B cell (primary cell): ENCODE measurements at regions not wholly inside any gene's neighbourhood (a gene's known extent, or its start where the extent isn't known, plus 50 kb on each side); places are given as distances from the start of the nearest gene placed in this dataset.

ENCODE experiments used
- ATAC-seq: fragments of 200-7000 bp; cut with Tn5 transposase; one replicate; pipeline ENCODE4 v1.10.0; 2021; ENCODE audit warnings: low read depth, mild to moderate bottlenecking, moderate number of reproducible peaks, moderate library complexity
- CTCF ChIA-PET: fragments of 350-600 bp; sonication (Branson Sonifier 250); formaldehyde crosslinking; loops from one replicate; lab custom pipeline; 2021; ENCODE audit warnings: antibody characterized with exemption, inconsistent platforms; lab: Charles Lee
- POLR2A ChIA-PET: fragments of 350-600 bp; sonication (Branson Sonifier 250); formaldehyde crosslinking; loops from one replicate; lab custom pipeline; 2021; ENCODE audit warnings: antibody characterized with exemption; lab: Charles Lee
- DNase-seq: peaks from one replicate; pipeline ENCODE4 v3.0.0; 2013
- H2AFZ ChIP-seq: 2 replicates; pipeline ENCODE4 v1.6.1; 2012; ENCODE audit warnings: mild to moderate bottlenecking, low read depth, low read length; ENCODE audit not compliant: insufficient read depth, poor library complexity, severe bottlenecking
- H3K27ac ChIP-seq, 2 donors: 1 replicate in 1 of 2; 2 replicates in 1 of 2; pipeline ENCODE4 v1.5.1; 2012 to 2013; ENCODE audit warnings: low read length in 2 of 2, mild to moderate bottlenecking in 2 of 2, moderate library complexity in 1 of 2
- H3K27me3 ChIP-seq, 4 experiments: fragments of 200-600 bp in 1 of 4; sonication (generic) in 1 of 4; replicated peaks in 1 of 4; 1 replicate in 2 of 4; 2 replicates in 2 of 4; pipeline versions ENCODE4 v1.6.1 to v1.7.0; 2013 to 2016; ENCODE audit warnings: low read length in 3 of 4, mild to moderate bottlenecking in 2 of 4, mixed read lengths in 1 of 4, moderate library complexity in 1 of 4; ENCODE audit not compliant: insufficient read depth in 4 of 4, control insufficient read depth in 3 of 4; ENCODE audit errors: control extremely low read depth in 1 of 4
- H3K36me3 ChIP-seq, 2 experiments: replicated peaks in 1 of 2; 1 replicate in 1 of 2; 2 replicates in 1 of 2; pipeline versions ENCODE4 v1.6.1 to v1.7.1; 2013; ENCODE audit warnings: low read length in 1 of 2; ENCODE audit not compliant: insufficient read depth in 2 of 2, control insufficient read depth in 1 of 2; ENCODE audit errors: control extremely low read depth in 1 of 2, extremely low read depth in 1 of 2
- H3K4me1 ChIP-seq, 2 donors: fragments of 200-600 bp in 1 of 2; sonication (generic) in 1 of 2; 1 replicate in 1 of 2; 2 replicates in 1 of 2; pipeline versions ENCODE4 v1.5.1 to v1.6.1; 2013 to 2017; ENCODE audit warnings: low read length in 2 of 2; ENCODE audit not compliant: control insufficient read depth in 2 of 2, insufficient read depth in 2 of 2
- H3K4me2 ChIP-seq: replicated peaks from 2 replicates; pipeline ENCODE3; 2012; ENCODE audit warnings: mild to moderate bottlenecking, low read depth, low read length; ENCODE audit not compliant: poor library complexity, severe bottlenecking
- H3K4me3 ChIP-seq, 5 experiments: fragments of 200-600 bp in 1 of 5; sonication (generic) in 1 of 5; 1 replicate in 3 of 5; 2 replicates in 2 of 5; pipeline versions ENCODE4 v1.5.1 to v1.7.0; 2011 to 2016; ENCODE audit warnings: low read length in 4 of 5, mild to moderate bottlenecking in 4 of 5, low read depth in 2 of 5, control low read depth in 1 of 5, moderate library complexity in 1 of 5; ENCODE audit not compliant: insufficient read depth in 1 of 5; ENCODE audit errors: control extremely low read depth in 1 of 5, extremely low read depth in 1 of 5
- H3K79me2 ChIP-seq: fragments of 200-600 bp; sonication (generic); one replicate; pipeline ENCODE4 v1.6.0; 2016; ENCODE audit warnings: low read length; ENCODE audit not compliant: control insufficient read depth, insufficient read depth
- H3K9ac ChIP-seq: fragments of 200-600 bp; sonication (generic); 2 replicates; pipeline ENCODE4 v1.6.1; 2017; ENCODE audit warnings: mild to moderate bottlenecking, low read length, moderate library complexity
- H3K9me3 ChIP-seq, 3 donors: one replicate each; pipeline versions ENCODE4 v1.6.1 to v1.7.1; 2013; ENCODE audit warnings: low read length in 2 of 3; ENCODE audit not compliant: control insufficient read depth in 2 of 3, insufficient read depth in 1 of 3; ENCODE audit errors: control extremely low read depth in 1 of 3
- H4K20me1 ChIP-seq: 2 replicates; pipeline ENCODE4 v1.6.0; 2012; ENCODE audit warnings: mild to moderate bottlenecking, low read length; ENCODE audit not compliant: insufficient read depth, control insufficient read depth, poor library complexity, severe bottlenecking
- H3K27ac Mint-ChIP-seq: one replicate; pipeline ENCODE4 v1.8.0; 2021; ENCODE audit warnings: mixed read lengths
- H3K27me3 Mint-ChIP-seq: one replicate; pipeline ENCODE4 v1.8.0; 2021; ENCODE audit warnings: mixed read lengths
- H3K4me1 Mint-ChIP-seq: one replicate; pipeline ENCODE4 v1.8.0; 2021; ENCODE audit warnings: mixed read lengths
- H3K4me3 Mint-ChIP-seq: one replicate; pipeline ENCODE4 v1.8.0; 2021; ENCODE audit warnings: mixed read lengths
- H3K9me3 Mint-ChIP-seq: one replicate; pipeline ENCODE4 v1.8.0; 2022; ENCODE audit warnings: mixed read lengths; ENCODE audit not compliant: insufficient read depth
- EZH2 ChIP-seq: IDR thresholded peaks from 2 replicates; pipeline ENCODE4 v1.6.1; 2012; ENCODE audit warnings: borderline replicate concordance, low read depth, mild to moderate bottlenecking, moderate library complexity, low read length; ENCODE audit not compliant: insufficient read depth, poor library complexity, severe bottlenecking
- WGBS: methylation state at CpG from one replicate; pipeline ENCODE4 v1.1.5; 2013; ENCODE audit warnings: missing lambda C conversion rate; ENCODE audit not compliant: insufficient coverage; 5-methylcytosine and 5-hydroxymethylcytosine counted together
- intact Hi-C: fragments of 100-400 bp; cut with micrococcal nuclease; formaldehyde crosslinking; loops from one replicate; pipeline ENCODE4 v1.10.0; 2022
- TF ChIP-seq, protein P1 (sequence below): fragments of 200-600 bp; IDR thresholded peaks from one replicate; pipeline ENCODE4 v1.8.0; 2022; ENCODE audit warnings: antibody characterized with exemption, mild to moderate bottlenecking

DNA sequence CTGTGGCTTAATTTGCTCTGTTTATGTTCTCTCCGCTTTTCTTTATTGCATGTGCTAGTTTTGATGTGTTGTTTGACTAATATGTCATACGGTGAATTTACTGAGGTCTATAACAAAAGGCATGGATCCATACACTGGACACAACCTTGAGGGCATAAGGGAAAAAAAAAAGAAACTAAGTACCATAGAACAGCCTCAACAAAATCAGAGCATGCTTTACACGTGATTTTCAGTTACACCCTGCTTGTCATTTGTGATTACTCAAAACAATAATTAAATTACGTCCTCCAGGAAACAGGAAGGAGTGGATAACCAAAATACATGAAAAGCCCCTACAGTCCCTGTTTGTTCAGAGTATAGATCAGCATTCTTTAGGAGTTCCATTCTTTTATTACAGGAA lies 150.5 kb downstream of the CRPPA start:
- ChIA-PET POLR2A (no interaction called here), CTCF (no interaction called here)
- Histone ChIP-seq H3K4me2 (no peak overlapping the region), H2AFZ (no peak overlapping the region), H3K27me3 (no peaks in the 10 kb centered on the region), H3K27ac (no peak overlapping the region), H3K4me3 (no peak overlapping the region), H3K4me1 (no peaks in the 10 kb centered on the region), H3K79me2 (no peaks in the 10 kb centered on the region), H3K9me3 (no peaks in the 10 kb centered on the region), H3K36me3 (no peaks in the 10 kb centered on the region), H3K9ac (no peak overlapping the region), H4K20me1 (no peaks in the 10 kb centered on the region)
- H3K27me3 Mint-ChIP-seq: no peaks in the 10 kb centered on the region
- DNase-seq (no peak), ATAC-seq (no peak)
- no peaks in the 10 kb centered on the region for H3K4me1 Mint-ChIP-seq
- intact Hi-C loops: no loop called here
- WGBS: 86% methylated on average over 1 of the region's 4 CpGs
- H3K27ac Mint-ChIP-seq: no peak overlapping the region
- TF ChIP-seq, protein P1, sequence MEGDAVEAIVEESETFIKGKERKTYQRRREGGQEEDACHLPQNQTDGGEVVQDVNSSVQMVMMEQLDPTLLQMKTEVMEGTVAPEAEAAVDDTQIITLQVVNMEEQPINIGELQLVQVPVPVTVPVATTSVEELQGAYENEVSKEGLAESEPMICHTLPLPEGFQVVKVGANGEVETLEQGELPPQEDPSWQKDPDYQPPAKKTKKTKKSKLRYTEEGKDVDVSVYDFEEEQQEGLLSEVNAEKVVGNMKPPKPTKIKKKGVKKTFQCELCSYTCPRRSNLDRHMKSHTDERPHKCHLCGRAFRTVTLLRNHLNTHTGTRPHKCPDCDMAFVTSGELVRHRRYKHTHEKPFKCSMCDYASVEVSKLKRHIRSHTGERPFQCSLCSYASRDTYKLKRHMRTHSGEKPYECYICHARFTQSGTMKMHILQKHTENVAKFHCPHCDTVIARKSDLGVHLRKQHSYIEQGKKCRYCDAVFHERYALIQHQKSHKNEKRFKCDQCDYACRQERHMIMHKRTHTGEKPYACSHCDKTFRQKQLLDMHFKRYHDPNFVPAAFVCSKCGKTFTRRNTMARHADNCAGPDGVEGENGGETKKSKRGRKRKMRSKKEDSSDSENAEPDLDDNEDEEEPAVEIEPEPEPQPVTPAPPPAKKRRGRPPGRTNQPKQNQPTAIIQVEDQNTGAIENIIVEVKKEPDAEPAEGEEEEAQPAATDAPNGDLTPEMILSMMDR: no peak
- TF ChIP-seq EZH2: no peak
- H3K4me3 Mint-ChIP-seq: no peak overlapping the region
- H3K9me3 Mint-ChIP-seq: no peaks in the 10 kb centered on the region

DNA sequence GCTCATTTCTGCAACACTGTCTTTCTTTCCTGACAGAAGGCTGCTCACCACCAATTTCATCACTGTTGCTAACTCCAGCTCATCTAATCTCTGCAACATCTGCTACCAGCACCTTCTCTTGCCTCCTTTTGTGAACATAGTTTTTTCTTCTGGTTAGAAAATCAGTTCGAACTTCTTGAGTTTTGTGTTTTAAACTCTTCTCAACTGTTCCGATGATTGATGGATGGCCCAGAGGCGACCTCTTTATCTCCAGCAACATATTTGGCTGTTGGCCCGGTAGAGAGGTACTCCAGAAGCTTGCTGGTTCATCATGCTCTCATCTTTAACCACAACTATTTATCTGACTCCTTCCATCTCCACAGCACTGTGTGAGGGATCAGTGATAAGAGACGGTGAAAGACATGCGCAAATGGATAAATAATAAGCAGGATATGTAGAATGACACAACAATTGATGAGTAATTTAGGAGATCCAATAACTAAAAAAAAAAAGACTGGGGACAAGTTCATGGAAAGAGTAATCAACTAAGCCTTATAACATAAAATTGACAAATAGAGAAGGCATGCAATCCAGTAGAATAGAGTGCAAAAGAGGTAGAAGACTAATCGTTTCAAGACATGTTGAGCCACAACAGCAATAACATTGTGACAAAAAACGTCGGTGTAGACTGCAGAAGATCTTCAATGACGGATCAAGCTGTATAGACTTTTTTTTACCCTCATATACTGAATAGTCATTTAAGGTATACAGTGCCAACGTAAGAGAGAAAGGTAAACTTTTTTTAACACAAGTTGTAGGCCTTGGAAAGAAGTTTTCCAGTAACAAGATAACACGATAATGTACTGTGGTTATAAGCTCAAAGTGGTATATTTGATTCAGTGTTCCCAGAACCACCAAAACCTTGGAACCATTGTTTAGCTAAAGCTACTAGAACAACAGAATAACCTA lies 152.2 kb downstream of the CRPPA start:
- H3K27me3 ChIP-seq: no peaks in the 10 kb centered on the region
- H2AFZ ChIP-seq: no peak overlapping the region
- H3K4me1 ChIP-seq: no peaks in the 10 kb centered on the region
- H3K27ac ChIP-seq: no peak overlapping the region
- DNase-seq (no peak), ATAC-seq (no peak)
- H4K20me1 ChIP-seq: no peaks in the 10 kb centered on the region
- intact Hi-C loops: no loop called here
- H3K79me2 ChIP-seq: no peaks in the 10 kb centered on the region
- H3K4me3 ChIP-seq: no peak overlapping the region
- H3K9me3 Mint-ChIP-seq: no peaks in the 10 kb centered on the region
- H3K27me3 Mint-ChIP-seq: no peaks in the 10 kb centered on the region
- ChIA-PET CTCF (no interaction called here), POLR2A (no interaction called here)
- no peaks in the 10 kb centered on the region for H3K36me3 ChIP-seq
- H3K27ac Mint-ChIP-seq: no peak overlapping the region
- no peaks in the 10 kb centered on the region for H3K9me3 ChIP-seq
- H3K4me1 Mint-ChIP-seq: no peaks in the 10 kb centered on the region
- no peak overlapping the region for H3K9ac ChIP-seq
- TF ChIP-seq EZH2: no peak
- TF ChIP-seq, protein P1: no peak
- H3K4me3 Mint-ChIP-seq: no peak overlapping the region
- H3K4me2 ChIP-seq: no peak overlapping the region
- WGBS: no CpG with 5 or more reads among the region's 12 CpGs
